ENCODE measurements at regions not wholly inside any gene's neighbourhood (a gene's known extent, or its start where the extent isn't known, plus 50 kb on each side); places are given as distances from the start of the nearest gene placed in this dataset.

- no peak overlapping the region for H3K9ac ChIP-seq (replicated peaks in 1 of 4; ENCODE audit: extremely low read depth in 1 of 4, low read depth in 3 of 4, low read length in 3 of 4)
- no peak overlapping the region for H3K14ac ChIP-seq (ENCODE audit: insufficient read length)
- H3K79me2 ChIP-seq (ENCODE audit: control insufficient read depth in 1 of 2, insufficient read depth in 2 of 2, low read length in 2 of 2) = no peaks in the 10 kb centered on the region
- H4K8ac ChIP-seq (ENCODE audit: extremely low read depth, insufficient read depth, low read length) = no peak overlapping the region
- H3K23ac ChIP-seq (ENCODE audit: insufficient read length) = no peak overlapping the region
- no peaks in the 10 kb centered on the region for H3K36me3 ChIP-seq (ENCODE audit: control insufficient read depth in 2 of 4, insufficient read depth in 4 of 4, low read length in 3 of 4)
- no peaks in the 10 kb centered on the region for H3K27me3 ChIP-seq (replicated peaks in 1 of 4; ENCODE audit: control insufficient read depth in 3 of 4, extremely low read depth in 1 of 4, insufficient read depth in 3 of 4, low read length in 3 of 4)
- 91% methylated on average over 18 of the region's 18 CpGs; no CpG with 5 or more reads in 1 of the 2 experiments for WGBS, 2 experiments (ENCODE audit: extremely low coverage in 1 of 2, insufficient coverage in 1 of 2, insufficient read length in 1 of 2, insufficient replicate concordance in 2 of 2, low coverage in 1 of 2, low lambda C conversion rate in 2 of 2, missing lambda C conversion rate in 1 of 2)
- no peak overlapping the region for H2BK120ac ChIP-seq (replicated peaks; ENCODE audit: low read depth, low read length)
- no peak overlapping the region for H3K56ac ChIP-seq (replicated peaks; ENCODE audit: insufficient read length, low read depth, low read length)
- no peak overlapping the region for H2BK12ac ChIP-seq (ENCODE audit: low read depth, low read length)
- no peak for DNase-seq (ENCODE audit: low read depth in 1 of 2, low spot score in 2 of 2)
- no peaks in the 10 kb centered on the region for H3K9me3 ChIP-seq (ENCODE audit: insufficient read depth in 2 of 2, low read depth in 1 of 2, low read length in 1 of 2)
- H2BK20ac ChIP-seq (ENCODE audit: low read length) = no peak overlapping the region
- ChIA-PET POLR2A (ENCODE audit: partially characterized antibody) (no interaction called here), CTCF (ENCODE audit: partially characterized antibody) (interaction anchor here (1.4 kb wide), 1 partner anchor 9 kb away, joined by 9 read pairs; no protein-coding TSS in a partner anchor)
- no peaks in the 10 kb centered on the region for H3K79me1 ChIP-seq (ENCODE audit: low read depth, low read length)
- H3K4me3 ChIP-seq (ENCODE audit: extremely low read depth in 1 of 4, insufficient read depth in 2 of 4, low read depth in 3 of 4, low read length in 4 of 4) = no peak overlapping the region
- no peak overlapping the region for H2BK15ac ChIP-seq (ENCODE audit: low read length)
- no peak overlapping the region for H3K18ac ChIP-seq (ENCODE audit: extremely low read depth, low read length)
- H4K5ac ChIP-seq (ENCODE audit: insufficient read length, low read depth, low read length) = no peak overlapping the region
- H3K4me2 ChIP-seq (ENCODE audit: insufficient read depth in 1 of 2, low read depth in 2 of 2, low read length in 2 of 2) = no peak overlapping the region
- no peak overlapping the region for H2BK5ac ChIP-seq (ENCODE audit: low read depth, low read length)
- H4K20me1 ChIP-seq (replicated peaks in 1 of 2; ENCODE audit: control insufficient read depth in 1 of 2, insufficient read depth in 2 of 2, low read length in 2 of 2) = no peaks in the 10 kb centered on the region
- H4K91ac ChIP-seq (replicated peaks; ENCODE audit: insufficient read length, low read length) = no peak overlapping the region
- H3K27ac ChIP-seq (ENCODE audit: low read depth, low read length) = no peak overlapping the region
- H3K23me2 ChIP-seq (ENCODE audit: low read depth, low read length) = no peaks in the 10 kb centered on the region
- FAIRE-seq = peak; percentile 28
- 0 out of 7 replicates have a peak, but pooled peaks cover 0 to 2% (median 0%) of the 10 kb centered on the region in 4 experiments for H3K4me1 ChIP-seq (replicated peaks in 1 of 4; ENCODE audit: control insufficient read depth in 3 of 4, insufficient read depth in 4 of 4, low read length in 3 of 4)
- no peak overlapping the region for H2AFZ ChIP-seq (ENCODE audit: low read length)
- no peak overlapping the region for H3K4ac ChIP-seq (replicated peaks; ENCODE audit: insufficient read length, low read depth, low read length)
- TF ChIP-seq RXRA (IDR thresholded peaks at IDR 0.05; ENCODE audit: insufficient read depth, low read depth, low read length) (no peak), USF2 (IDR thresholded peaks at IDR 0.05; ENCODE audit: low read length) (no peak), MAX (IDR thresholded peaks at IDR 0.05) (no peak), JUN (IDR thresholded peaks at IDR 0.05; ENCODE audit: low read depth, low read length) (no peak), EZH2 (IDR thresholded peaks at IDR 0.05; ENCODE audit: low read depth, low read length, severe bottlenecking) (no peak)
- no peak overlapping the region for H2AK5ac ChIP-seq (ENCODE audit: low read depth, low read length)
Measured at GRCh38 chr10:14405076-14406065, 74.6 kb upstream of the FRMD4A start.

Data from H1 (cell line).